Omental fat pad (tissue), 3 donors: ENCODE measurements at regions not wholly inside any gene's neighbourhood (a gene's known extent, or its start where the extent isn't known, plus 50 kb on each side); places are given as distances from the start of the nearest gene placed in this dataset.

Experiments
- ATAC-seq: fragments of 150-250 bp; one replicate; pipeline ENCODE4 v1.9.1; 2016; ENCODE audit warnings: mild to moderate bottlenecking, moderate library complexity; ENCODE audit not compliant: low FRiP score
- DNase-seq: peaks from one replicate; pipeline ENCODE4 v3.0.0-alpha.2; 2019; ENCODE audit warnings: low spot score
- CTCF ChIP-seq, 3 donors: fragments of 450-650 bp; IDR thresholded peaks; one replicate each; pipeline ENCODE4 v1.5.1; 2016 to 2017; ENCODE audit warnings: antibody characterized with exemption in 3 of 3, mild to moderate bottlenecking in 3 of 3, moderate library complexity in 2 of 3

DNA sequence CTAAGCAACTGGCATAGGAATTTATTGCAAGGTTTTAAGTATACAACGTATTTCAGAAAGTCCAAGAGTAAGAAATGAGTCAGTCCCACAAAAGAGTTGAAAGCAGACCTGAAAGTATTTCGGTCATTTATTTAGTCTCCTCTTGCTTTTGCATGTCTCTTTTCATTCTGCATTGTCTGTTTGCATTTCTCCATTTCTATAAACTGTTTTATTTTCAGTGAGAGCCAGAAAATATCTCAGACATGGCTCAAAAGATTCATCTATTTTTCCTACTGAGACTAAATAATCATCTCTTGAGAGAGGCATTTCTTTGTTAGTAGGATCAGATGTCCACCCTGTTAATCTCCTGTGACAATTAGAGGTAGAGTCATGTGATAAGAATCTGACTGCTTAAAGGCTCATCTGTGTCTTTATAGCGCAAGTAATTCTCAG lies 219.1 kb upstream of the CCDC179 start:
- no peak for DNase-seq
- no peak for TF ChIP-seq CTCF (IDR thresholded peaks at IDR 0.05)
- ATAC-seq: no peak

DNA sequence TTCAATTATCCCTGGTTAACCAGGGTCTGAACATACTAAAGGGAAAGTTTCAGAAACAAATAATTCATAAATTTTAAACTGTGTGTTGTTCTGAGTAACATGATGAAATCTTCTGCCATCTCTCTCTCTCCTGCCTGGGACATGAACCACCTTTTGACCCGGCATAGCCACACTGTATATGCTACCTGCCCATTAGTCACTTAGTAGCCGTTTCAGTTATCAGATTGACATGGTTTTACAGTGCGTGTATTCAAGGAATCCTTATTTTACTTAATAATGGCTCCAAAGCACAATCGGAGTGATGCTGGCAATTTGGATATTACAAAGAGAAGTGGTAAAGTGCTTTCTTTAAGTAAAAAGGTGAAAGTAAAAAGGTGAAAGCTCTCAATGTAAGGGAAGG lies 227.1 kb upstream of the CCDC179 start:
- DNase-seq (no peak), ATAC-seq (no peak)
- TF ChIP-seq CTCF (IDR thresholded peaks at IDR 0.05): no peak

DNA sequence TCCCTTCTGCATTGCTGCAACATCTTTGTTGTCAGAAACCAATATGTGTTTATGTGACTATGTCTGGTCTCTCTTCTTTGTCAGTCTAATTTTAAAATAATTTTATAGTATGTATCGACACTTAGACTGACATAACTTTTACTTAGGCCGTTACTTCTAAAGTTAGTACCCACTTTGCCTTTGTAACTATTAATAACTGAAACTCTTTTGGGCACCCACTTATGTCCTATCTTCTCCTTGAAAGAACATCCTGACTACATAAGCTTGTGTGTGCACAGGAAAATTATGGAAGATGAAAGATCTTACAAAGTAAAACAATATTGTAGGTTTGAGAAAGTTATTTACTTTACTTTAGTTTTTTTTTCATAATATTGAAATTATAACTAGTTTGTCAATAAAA lies 230.4 kb upstream of the CCDC179 start:
- ATAC-seq (no peak), DNase-seq (no peak)
- no peak for TF ChIP-seq CTCF (IDR thresholded peaks at IDR 0.05)

DNA sequence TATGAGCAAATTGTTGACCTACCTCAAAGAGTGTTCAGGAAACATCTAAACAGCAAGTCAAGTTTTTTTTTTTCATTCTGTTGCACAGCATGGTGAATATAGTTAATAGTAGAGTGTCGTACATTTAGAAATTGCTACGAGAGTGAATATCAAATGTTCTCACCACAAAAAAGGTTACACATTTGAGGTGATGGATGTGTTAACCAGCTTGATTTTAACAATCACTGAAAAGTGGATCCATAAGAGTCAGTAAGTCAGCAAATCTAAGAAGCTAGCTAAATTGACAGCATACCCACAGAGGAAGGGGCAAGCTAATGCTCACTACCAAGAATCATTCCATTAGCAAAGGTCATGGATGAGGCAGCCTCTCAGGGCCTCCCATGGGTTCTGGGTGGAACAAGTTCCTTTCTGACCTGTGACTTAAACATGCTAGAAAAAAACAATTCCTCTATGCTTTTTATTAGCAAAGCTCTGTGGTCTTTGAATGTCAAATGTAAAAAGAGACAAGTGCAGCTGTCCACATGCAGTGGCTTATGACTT lies 235.4 kb upstream of the CCDC179 start:
- no peak for TF ChIP-seq CTCF (IDR thresholded peaks at IDR 0.05)
- ATAC-seq: no peak
- DNase-seq: no peak

- DNase-seq (no peak), ATAC-seq (no peak)
- TF ChIP-seq CTCF (IDR thresholded peaks at IDR 0.05): no peak
Measured at GRCh38 chr11:23097891-23098290, 237.6 kb upstream of the CCDC179 start.

- no peak for ATAC-seq
- no peak for DNase-seq
- TF ChIP-seq CTCF (IDR thresholded peaks at IDR 0.05): no peak
Measured at GRCh38 chr11:23099256-23099655, 239.0 kb upstream of the CCDC179 start.

- no peak for TF ChIP-seq CTCF (IDR thresholded peaks at IDR 0.05)
- ATAC-seq (no peak), DNase-seq (no peak)
Measured at GRCh38 chr11:23100726-23101125, 240.5 kb upstream of the CCDC179 start.
